GM23338 (cell line): ENCODE measurements at regions not wholly inside any gene's neighbourhood (a gene's known extent, or its start where the extent isn't known, plus 50 kb on each side); places are given as distances from the start of the nearest gene placed in this dataset.
"Not testable (repeated sequence)": the region's sequence is repeated elsewhere in the genome, so short reads cannot be mapped to it uniquely, and the experiment has no call there.

ENCODE experiments used
- ATAC-seq: fragments of 200-7000 bp; cut with Tn5 transposase; 3 replicates; pipeline ENCODE4 v1.9.1; 2020
- DNase-seq: peaks from one replicate; pipeline ENCODE4 v3.0.0-alpha.2; 2015; ENCODE audit warnings: low spot score
- H2AFZ ChIP-seq: fragments of 200-600 bp; sonication (generic); 2 replicates; pipeline ENCODE4 v1.8.0; 2016; ENCODE audit warnings: antibody characterized with exemption, mild to moderate bottlenecking, moderate library complexity
- H3F3A ChIP-seq: fragments of 200-600 bp; sonication (generic); replicated peaks from 2 replicates; pipeline ENCODE4 v1.8.0; 2017; ENCODE audit warnings: antibody characterized with exemption, mixed run types, low read depth
- H3K27ac ChIP-seq: fragments of 200-600 bp; sonication (generic); 2 replicates; pipeline ENCODE4 v1.6.1; 2016; ENCODE audit warnings: low read depth
- H3K27me3 ChIP-seq: fragments of 200-600 bp; sonication (generic); 2 replicates; pipeline ENCODE4 v1.8.0; 2016; ENCODE audit warnings: mild to moderate bottlenecking, mixed run types, moderate library complexity; ENCODE audit not compliant: insufficient read depth
- H3K36me3 ChIP-seq: fragments of 200-600 bp; sonication (generic); 2 replicates; pipeline ENCODE4 v1.8.0; 2016; ENCODE audit warnings: mild to moderate bottlenecking; ENCODE audit not compliant: insufficient read depth
- H3K4me1 ChIP-seq: fragments of 200-600 bp; sonication (generic); 2 replicates; pipeline ENCODE4 v1.8.0; 2016; ENCODE audit warnings: mild to moderate bottlenecking, moderate library complexity; ENCODE audit not compliant: insufficient read depth
- H3K4me2 ChIP-seq: fragments of 200-600 bp; sonication (generic); 2 replicates; pipeline ENCODE4 v1.7.1; 2017; ENCODE audit warnings: mixed run types
- H3K4me3 ChIP-seq: fragments of 200-600 bp; sonication (generic); 2 replicates; pipeline ENCODE4 v1.6.1; 2016; ENCODE audit warnings: mixed run types
- H3K79me2 ChIP-seq: fragments of 200-600 bp; sonication (generic); replicated peaks from 2 replicates; pipeline ENCODE4 v1.8.0; 2017; ENCODE audit warnings: mild to moderate bottlenecking; ENCODE audit not compliant: insufficient read depth
- H3K9me2 ChIP-seq: fragments of 200-600 bp; sonication (generic); 2 replicates; pipeline ENCODE4 v1.8.0; 2017; ENCODE audit not compliant: insufficient read depth
- H4K20me1 ChIP-seq: fragments of 200-600 bp; sonication (generic); replicated peaks from 2 replicates; pipeline ENCODE4 v1.8.0; 2017; ENCODE audit warnings: mild to moderate bottlenecking; ENCODE audit not compliant: insufficient read depth
- H3K27ac Mint-ChIP-seq: 2 replicates; pipeline ENCODE4 v1.8.0; 2020; ENCODE audit warnings: inconsistent platforms, mild to moderate bottlenecking, moderate library complexity, mixed read lengths
- H3K27me3 Mint-ChIP-seq: 3 replicates; pipeline ENCODE4 v1.8.0; 2022; ENCODE audit warnings: low read depth, mild to moderate bottlenecking, moderate library complexity, mixed read lengths, inconsistent platforms; ENCODE audit not compliant: insufficient read depth, poor library complexity
- H3K36me3 Mint-ChIP-seq: 3 replicates; pipeline ENCODE4 v1.8.0; 2021; ENCODE audit warnings: low read depth, mild to moderate bottlenecking, inconsistent platforms, moderate library complexity, mixed read lengths
- H3K4me1 Mint-ChIP-seq: 3 replicates; pipeline ENCODE4 v1.8.0; 2020; ENCODE audit warnings: mild to moderate bottlenecking, inconsistent platforms, mixed read lengths
- H3K4me3 Mint-ChIP-seq: 3 replicates; pipeline ENCODE4 v1.8.0; 2021; ENCODE audit warnings: moderate library complexity, mild to moderate bottlenecking, inconsistent platforms, mixed read lengths
- H3K9me3 Mint-ChIP-seq: 3 replicates; pipeline ENCODE4 v1.8.0; 2020; ENCODE audit warnings: moderate library complexity, mild to moderate bottlenecking, inconsistent platforms, mixed read lengths
- CREB1 ChIP-seq: fragments of 250-450 bp; sonication (Bioruptor Pico); IDR thresholded peaks from 2 replicates; pipeline ENCODE4 v1.5.0; 2020; ENCODE audit warnings: low read depth, mild to moderate bottlenecking, moderate library complexity
- NANOG ChIP-seq: IDR thresholded peaks from 2 replicates; pipeline ENCODE4 v1.6.1; 2016; ENCODE audit warnings: antibody characterized with exemption, borderline replicate concordance
- POLR2AphosphoS5 ChIP-seq: IDR thresholded peaks from 2 replicates; pipeline ENCODE4 v1.6.1; 2016; ENCODE audit warnings: antibody characterized with exemption, low read depth
- STAT1 ChIP-seq: IDR thresholded peaks from one replicate; pipeline ENCODE4 v1.6.1; 2016; ENCODE audit warnings: antibody characterized with exemption; ENCODE audit not compliant: unreplicated experiment
- ZNF114 ChIP-seq: fragments of 250-450 bp; sonication (Bioruptor Pico); IDR thresholded peaks from 2 replicates; pipeline ENCODE4 v1.5.0; 2020; ENCODE audit warnings: mild to moderate bottlenecking, moderate library complexity
- ZNF331 ChIP-seq: fragments of 250-450 bp; sonication (Bioruptor Pico); IDR thresholded peaks from 2 replicates; pipeline ENCODE4 v1.5.0; 2020; ENCODE audit warnings: low read depth, mild to moderate bottlenecking, moderate library complexity
- TF ChIP-seq, protein P1 (sequence below): fragments of 250-450 bp; sonication (Bioruptor Pico); IDR thresholded peaks from 2 replicates; pipeline ENCODE4 v1.5.0; 2020; ENCODE audit warnings: mild to moderate bottlenecking, moderate library complexity
- TF ChIP-seq, protein P2 (sequence below), 2 experiments: fragments of 200-600 bp in 1 of 2; sonication (generic) in 1 of 2; conservative IDR thresholded peaks; 2 replicates each; pipeline versions ENCODE4 v1.5.1 to v1.6.1; 2016 to 2017; ENCODE audit warnings: antibody characterized with exemption in 2 of 2, low read depth in 2 of 2, mild to moderate bottlenecking in 2 of 2, moderate library complexity in 1 of 2

DNA sequence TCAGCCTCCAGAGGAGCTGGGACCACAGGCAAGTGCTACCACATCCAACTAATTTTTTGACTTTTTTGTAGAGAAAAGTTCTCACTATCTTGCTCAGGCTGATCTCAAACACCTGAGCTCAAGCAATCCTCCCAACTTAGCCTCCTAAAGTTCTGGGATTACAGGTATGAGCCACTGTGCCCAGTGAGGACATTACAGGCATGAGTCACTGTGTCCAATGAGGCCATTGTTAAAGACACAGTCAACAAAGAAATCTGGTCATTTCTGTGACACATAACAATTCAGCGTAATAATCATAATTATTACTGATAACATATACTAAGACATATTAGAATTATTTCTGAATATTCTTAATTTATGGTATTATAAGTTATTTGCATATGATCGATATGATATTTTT lies 463.4 kb upstream of the NDN start:
- no peaks in the 10 kb centered on the region for H3K27me3 ChIP-seq
- DNase-seq = no peak
- H3F3A ChIP-seq = no peaks in the 10 kb centered on the region
- Mint-ChIP-seq H3K27me3 (no peaks in the 10 kb centered on the region), H3K36me3 (peaks cover 2% of the 10 kb centered on the region; the same call in 1 of the 3 replicates), H3K9me3 (peaks cover 79% of the 10 kb centered on the region), H3K4me1 (no peaks in the 10 kb centered on the region), H3K27ac (no peak overlapping the region), H3K4me3 (no peak overlapping the region)
- H3K79me2 ChIP-seq = no peaks in the 10 kb centered on the region
- no peaks in the 10 kb centered on the region for H3K9me2 ChIP-seq
- no peak overlapping the region for H3K4me3 ChIP-seq
- H2AFZ ChIP-seq = no peak overlapping the region
- no peak for ATAC-seq
- no peaks in the 10 kb centered on the region for H3K4me1 ChIP-seq
- H3K27ac ChIP-seq = no peak overlapping the region
- TF ChIP-seq STAT1 (no peak), CREB1 (CRISPR knock-in tag) (no peak), NANOG (no peak), ZNF114 (CRISPR knock-in tag) (no peak), ZNF331 (CRISPR knock-in tag) (no peak), POLR2AphosphoS5 (no peak)
- TF ChIP-seq, protein P1, sequence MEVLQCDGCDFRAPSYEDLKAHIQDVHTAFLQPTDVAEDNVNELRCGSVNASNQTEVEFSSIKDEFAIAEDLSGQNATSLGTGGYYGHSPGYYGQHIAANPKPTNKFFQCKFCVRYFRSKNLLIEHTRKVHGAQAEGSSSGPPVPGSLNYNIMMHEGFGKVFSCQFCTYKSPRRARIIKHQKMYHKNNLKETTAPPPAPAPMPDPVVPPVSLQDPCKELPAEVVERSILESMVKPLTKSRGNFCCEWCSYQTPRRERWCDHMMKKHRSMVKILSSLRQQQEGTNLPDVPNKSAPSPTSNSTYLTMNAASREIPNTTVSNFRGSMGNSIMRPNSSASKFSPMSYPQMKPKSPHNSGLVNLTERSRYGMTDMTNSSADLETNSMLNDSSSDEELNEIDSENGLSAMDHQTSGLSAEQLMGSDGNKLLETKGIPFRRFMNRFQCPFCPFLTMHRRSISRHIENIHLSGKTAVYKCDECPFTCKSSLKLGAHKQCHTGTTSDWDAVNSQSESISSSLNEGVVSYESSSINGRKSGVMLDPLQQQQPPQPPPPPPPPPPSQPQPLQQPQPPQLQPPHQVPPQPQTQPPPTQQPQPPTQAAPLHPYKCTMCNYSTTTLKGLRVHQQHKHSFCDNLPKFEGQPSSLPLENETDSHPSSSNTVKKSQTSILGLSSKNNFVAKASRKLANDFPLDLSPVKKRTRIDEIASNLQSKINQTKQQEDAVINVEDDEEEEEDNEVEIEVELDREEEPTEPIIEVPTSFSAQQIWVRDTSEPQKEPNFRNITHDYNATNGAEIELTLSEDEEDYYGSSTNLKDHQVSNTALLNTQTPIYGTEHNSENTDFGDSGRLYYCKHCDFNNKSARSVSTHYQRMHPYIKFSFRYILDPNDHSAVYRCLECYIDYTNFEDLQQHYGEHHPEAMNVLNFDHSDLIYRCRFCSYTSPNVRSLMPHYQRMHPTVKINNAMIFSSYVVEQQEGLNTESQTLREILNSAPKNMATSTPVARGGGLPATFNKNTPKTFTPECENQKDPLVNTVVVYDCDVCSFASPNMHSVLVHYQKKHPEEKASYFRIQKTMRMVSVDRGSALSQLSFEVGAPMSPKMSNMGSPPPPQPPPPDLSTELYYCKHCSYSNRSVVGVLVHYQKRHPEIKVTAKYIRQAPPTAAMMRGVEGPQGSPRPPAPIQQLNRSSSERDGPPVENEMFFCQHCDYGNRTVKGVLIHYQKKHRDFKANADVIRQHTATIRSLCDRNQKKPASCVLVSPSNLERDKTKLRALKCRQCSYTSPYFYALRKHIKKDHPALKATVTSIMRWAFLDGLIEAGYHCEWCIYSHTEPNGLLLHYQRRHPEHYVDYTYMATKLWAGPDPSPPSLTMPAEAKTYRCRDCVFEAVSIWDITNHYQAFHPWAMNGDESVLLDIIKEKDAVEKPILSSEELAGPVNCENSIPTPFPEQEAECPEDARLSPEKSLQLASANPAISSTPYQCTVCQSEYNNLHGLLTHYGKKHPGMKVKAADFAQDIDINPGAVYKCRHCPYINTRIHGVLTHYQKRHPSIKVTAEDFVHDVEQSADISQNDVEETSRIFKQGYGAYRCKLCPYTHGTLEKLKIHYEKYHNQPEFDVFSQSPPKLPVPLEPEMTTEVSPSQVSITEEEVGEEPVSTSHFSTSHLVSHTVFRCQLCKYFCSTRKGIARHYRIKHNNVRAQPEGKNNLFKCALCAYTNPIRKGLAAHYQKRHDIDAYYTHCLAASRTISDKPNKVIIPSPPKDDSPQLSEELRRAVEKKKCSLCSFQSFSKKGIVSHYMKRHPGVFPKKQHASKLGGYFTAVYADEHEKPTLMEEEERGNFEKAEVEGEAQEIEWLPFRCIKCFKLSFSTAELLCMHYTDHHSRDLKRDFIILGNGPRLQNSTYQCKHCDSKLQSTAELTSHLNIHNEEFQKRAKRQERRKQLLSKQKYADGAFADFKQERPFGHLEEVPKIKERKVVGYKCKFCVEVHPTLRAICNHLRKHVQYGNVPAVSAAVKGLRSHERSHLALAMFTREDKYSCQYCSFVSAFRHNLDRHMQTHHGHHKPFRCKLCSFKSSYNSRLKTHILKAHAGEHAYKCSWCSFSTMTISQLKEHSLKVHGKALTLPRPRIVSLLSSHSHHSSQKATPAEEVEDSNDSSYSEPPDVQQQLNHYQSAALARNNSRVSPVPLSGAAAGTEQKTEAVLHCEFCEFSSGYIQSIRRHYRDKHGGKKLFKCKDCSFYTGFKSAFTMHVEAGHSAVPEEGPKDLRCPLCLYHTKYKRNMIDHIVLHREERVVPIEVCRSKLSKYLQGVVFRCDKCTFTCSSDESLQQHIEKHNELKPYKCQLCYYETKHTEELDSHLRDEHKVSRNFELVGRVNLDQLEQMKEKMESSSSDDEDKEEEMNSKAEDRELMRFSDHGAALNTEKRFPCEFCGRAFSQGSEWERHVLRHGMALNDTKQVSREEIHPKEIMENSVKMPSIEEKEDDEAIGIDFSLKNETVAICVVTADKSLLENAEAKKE (CRISPR knock-in tag) = no peak
- TF ChIP-seq, protein P2, sequence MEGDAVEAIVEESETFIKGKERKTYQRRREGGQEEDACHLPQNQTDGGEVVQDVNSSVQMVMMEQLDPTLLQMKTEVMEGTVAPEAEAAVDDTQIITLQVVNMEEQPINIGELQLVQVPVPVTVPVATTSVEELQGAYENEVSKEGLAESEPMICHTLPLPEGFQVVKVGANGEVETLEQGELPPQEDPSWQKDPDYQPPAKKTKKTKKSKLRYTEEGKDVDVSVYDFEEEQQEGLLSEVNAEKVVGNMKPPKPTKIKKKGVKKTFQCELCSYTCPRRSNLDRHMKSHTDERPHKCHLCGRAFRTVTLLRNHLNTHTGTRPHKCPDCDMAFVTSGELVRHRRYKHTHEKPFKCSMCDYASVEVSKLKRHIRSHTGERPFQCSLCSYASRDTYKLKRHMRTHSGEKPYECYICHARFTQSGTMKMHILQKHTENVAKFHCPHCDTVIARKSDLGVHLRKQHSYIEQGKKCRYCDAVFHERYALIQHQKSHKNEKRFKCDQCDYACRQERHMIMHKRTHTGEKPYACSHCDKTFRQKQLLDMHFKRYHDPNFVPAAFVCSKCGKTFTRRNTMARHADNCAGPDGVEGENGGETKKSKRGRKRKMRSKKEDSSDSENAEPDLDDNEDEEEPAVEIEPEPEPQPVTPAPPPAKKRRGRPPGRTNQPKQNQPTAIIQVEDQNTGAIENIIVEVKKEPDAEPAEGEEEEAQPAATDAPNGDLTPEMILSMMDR (conservative IDR thresholded peaks at IDR 0.05; ENCODE audit: low read depth in 2 of 2) = no peak
- H3K36me3 ChIP-seq = no peaks in the 10 kb centered on the region
- no peak overlapping the region for H3K4me2 ChIP-seq
- H4K20me1 ChIP-seq = no peaks in the 10 kb centered on the region

DNA sequence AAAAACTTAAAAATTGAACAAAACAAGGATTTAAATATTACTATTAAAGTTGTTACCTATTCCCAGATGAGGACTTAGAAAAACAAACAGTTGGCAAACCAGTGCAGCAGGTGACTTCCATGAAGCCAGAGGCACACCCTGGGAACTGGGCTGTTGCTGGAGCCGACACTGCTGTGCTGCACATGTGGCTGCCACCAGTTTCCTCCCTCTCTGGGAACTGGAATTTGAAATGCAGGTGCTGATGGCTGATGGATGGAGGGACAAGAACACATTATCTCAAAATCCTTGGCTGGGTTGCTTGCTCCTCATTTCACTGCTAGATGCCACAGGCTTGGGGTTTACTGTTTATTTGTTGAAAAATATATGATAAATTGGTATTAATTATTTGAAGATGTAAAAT lies 471.2 kb upstream of the NDN start:
- H3K4me1 ChIP-seq, ATAC-seq, H3K9me2 ChIP-seq, H2AFZ ChIP-seq, H3K79me2 ChIP-seq, H3K4me3 ChIP-seq, H3K27me3 ChIP-seq, H3K27ac ChIP-seq, H3K36me3 Mint-ChIP-seq, H3F3A ChIP-seq, H3K4me1 Mint-ChIP-seq, H3K27me3 Mint-ChIP-seq, H3K4me3 Mint-ChIP-seq, H4K20me1 ChIP-seq, H3K36me3 ChIP-seq, H3K27ac Mint-ChIP-seq, DNase-seq, H3K4me2 ChIP-seq: not testable (repeated sequence)
- peaks cover 74% of the 10 kb centered on the region for H3K9me3 Mint-ChIP-seq

DNA sequence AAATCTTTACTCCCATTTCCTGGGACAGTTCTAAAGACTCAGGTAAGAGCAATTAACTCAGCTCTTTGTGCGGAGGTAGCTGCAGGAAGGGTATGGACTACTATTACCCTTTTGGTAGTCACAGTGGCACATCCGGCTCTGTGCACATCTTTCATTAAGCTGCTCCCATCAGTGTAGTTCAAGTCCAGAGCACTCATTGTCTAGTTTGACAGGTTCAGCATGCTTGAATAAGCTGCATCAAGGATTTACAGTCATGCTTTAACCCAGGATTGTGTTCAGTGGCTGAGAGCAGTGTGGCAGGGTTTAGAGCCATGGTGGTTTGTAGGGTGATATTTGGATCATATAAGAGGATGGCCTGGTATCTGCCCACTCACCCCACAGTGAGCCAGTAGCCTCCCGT lies 478.4 kb upstream of the NDN start:
- H3K27ac ChIP-seq, H3K36me3 ChIP-seq, H3K4me3 ChIP-seq, H3F3A ChIP-seq, H3K27me3 Mint-ChIP-seq, H3K27me3 ChIP-seq, H2AFZ ChIP-seq, H3K4me3 Mint-ChIP-seq, H3K27ac Mint-ChIP-seq, H3K4me2 ChIP-seq, H3K4me1 Mint-ChIP-seq, H3K9me2 ChIP-seq, DNase-seq, H3K4me1 ChIP-seq, H4K20me1 ChIP-seq, H3K36me3 Mint-ChIP-seq, ATAC-seq, H3K79me2 ChIP-seq: not testable (repeated sequence)
- H3K9me3 Mint-ChIP-seq = peaks cover 73% of the 10 kb centered on the region
